Thyroid gland (tissue), 4 donors: ENCODE measurements at regions not wholly inside any gene's neighbourhood (a gene's known extent, or its start where the extent isn't known, plus 50 kb on each side); places are given as distances from the start of the nearest gene placed in this dataset.

Experiments
- DNase-seq, 2 donors: peaks; one replicate each; pipeline ENCODE4 v3.0.0-alpha.2; 2019
- H3K27ac ChIP-seq, 3 donors: fragments of 200-600 bp; sonication (generic); 1 replicate in 2 of 3; 2 replicates in 1 of 3; pipeline ENCODE4 v1.5.1; 2016 to 2019; ENCODE audit warnings: mild to moderate bottlenecking in 1 of 3, moderate library complexity in 1 of 3
- H3K27me3 ChIP-seq: fragments of 200-600 bp; sonication (generic); one replicate; pipeline ENCODE4 v1.5.1; 2019
- H3K36me3 ChIP-seq, 2 donors: fragments of 200-600 bp; sonication (generic); one replicate each; pipeline ENCODE4 v1.5.1; 2016 to 2019
- H3K4me1 ChIP-seq, 2 donors: fragments of 200-600 bp; sonication (generic); one replicate each; pipeline ENCODE4 v1.5.1; 2017 to 2019
- H3K4me3 ChIP-seq, 3 donors: fragments of 200-600 bp; sonication (generic); replicated peaks in 1 of 3; 1 replicate in 2 of 3; 2 replicates in 1 of 3; pipeline ENCODE4 v1.5.1; 2016; ENCODE audit warnings: mild to moderate bottlenecking in 1 of 3
- H3K9me3 ChIP-seq: fragments of 200-600 bp; sonication (generic); one replicate; pipeline ENCODE4 v1.5.1; 2017
- CTCF ChIP-seq, 6 experiments: fragments of 200-600 bp in 3 of 6; fragments of 450-650 bp in 3 of 6; sonication (generic) in 3 of 6; IDR thresholded peaks; one replicate each; pipeline ENCODE4 v1.5.1; 2016 to 2019; ENCODE audit warnings: antibody characterized with exemption in 6 of 6, mild to moderate bottlenecking in 2 of 6, inconsistent platforms in 1 of 6, moderate library complexity in 1 of 6
- POLR2A ChIP-seq, 2 donors: fragments of 450-650 bp; IDR thresholded peaks; one replicate each; pipeline ENCODE4 v1.6.1; 2017; ENCODE audit warnings: antibody characterized with exemption in 2 of 2, mild to moderate bottlenecking in 2 of 2, moderate library complexity in 1 of 2
- WGBS, 2 donors: methylation state at CpG; one replicate each; pipeline ENCODE4 v1.1.5; 2017; 5-methylcytosine and 5-hydroxymethylcytosine counted together
- intact Hi-C: fragments of 100-400 bp; cut with DNase I; formaldehyde crosslinking; loops from one replicate; pipeline ENCODE4 v1.15.1; 2023

- no peaks in the 10 kb centered on the region for H3K4me1 ChIP-seq
- no peaks in the 10 kb centered on the region for H3K27me3 ChIP-seq
- H3K9me3 ChIP-seq, result no peaks in the 10 kb centered on the region
- no peak for TF ChIP-seq CTCF (IDR thresholded peaks at IDR 0.05)
- no peak overlapping the region for H3K4me3 ChIP-seq
- intact Hi-C loops, result no loop called here
- no peak overlapping the region for H3K27ac ChIP-seq
- no peaks in the 10 kb centered on the region for H3K36me3 ChIP-seq
- no peak for DNase-seq
- 25 to 57% methylated on average over 1 of the region's 1 CpG for WGBS, 2 donors
Measured at GRCh38 chr2:123035541-123035940, 989.5 kb upstream of the CNTNAP5 start.

DNA sequence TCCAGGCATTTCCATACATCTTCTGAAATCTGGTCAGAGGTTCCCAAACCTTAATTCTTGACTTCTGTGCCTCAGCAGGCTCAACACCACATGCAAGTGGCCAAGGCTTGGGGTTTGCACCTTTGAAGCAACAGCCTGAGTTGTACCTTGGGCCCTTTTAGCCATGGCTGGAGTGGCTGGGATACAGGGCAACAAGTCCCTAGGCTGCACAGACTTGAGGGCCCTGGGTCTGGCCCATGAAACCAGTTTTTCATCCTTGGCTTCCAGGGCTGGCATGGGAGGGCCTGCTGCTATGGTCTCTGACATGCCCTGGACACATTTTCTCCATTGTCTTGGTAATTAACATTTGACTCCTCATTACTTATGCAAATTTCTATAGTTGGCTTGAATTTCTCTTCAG is 988.8 kb upstream of the CNTNAP5 start:
- Histone ChIP-seq H3K36me3 (no peaks in the 10 kb centered on the region), H3K27ac (no peak overlapping the region), H3K4me1 (no peaks in the 10 kb centered on the region), H3K9me3 (no peaks in the 10 kb centered on the region), H3K4me3 (no peak overlapping the region), H3K27me3 (no peaks in the 10 kb centered on the region)
- intact Hi-C loops, result no loop called here
- TF ChIP-seq POLR2A (IDR thresholded peaks at IDR 0.05) (no peak), CTCF (IDR thresholded peaks at IDR 0.05) (no peak)
- no peak for DNase-seq

GRCh38 chr2:123040506-123040905 is 984.6 kb upstream of the CNTNAP5 start:
- no peak overlapping the region for H3K27ac ChIP-seq
- H3K27me3 ChIP-seq, result no peaks in the 10 kb centered on the region
- no peak for TF ChIP-seq POLR2A (IDR thresholded peaks at IDR 0.05)
- TF ChIP-seq CTCF (IDR thresholded peaks at IDR 0.05), result no peak
- H3K4me1 ChIP-seq, result no peaks in the 10 kb centered on the region
- no peak overlapping the region for H3K4me3 ChIP-seq
- no peak for DNase-seq
- H3K9me3 ChIP-seq, result no peaks in the 10 kb centered on the region
- intact Hi-C loops, result no loop called here
- WGBS, 2 donors, result 92% methylated on average over 1 of the region's 1 CpG
- no peaks in the 10 kb centered on the region for H3K36me3 ChIP-seq

DNA sequence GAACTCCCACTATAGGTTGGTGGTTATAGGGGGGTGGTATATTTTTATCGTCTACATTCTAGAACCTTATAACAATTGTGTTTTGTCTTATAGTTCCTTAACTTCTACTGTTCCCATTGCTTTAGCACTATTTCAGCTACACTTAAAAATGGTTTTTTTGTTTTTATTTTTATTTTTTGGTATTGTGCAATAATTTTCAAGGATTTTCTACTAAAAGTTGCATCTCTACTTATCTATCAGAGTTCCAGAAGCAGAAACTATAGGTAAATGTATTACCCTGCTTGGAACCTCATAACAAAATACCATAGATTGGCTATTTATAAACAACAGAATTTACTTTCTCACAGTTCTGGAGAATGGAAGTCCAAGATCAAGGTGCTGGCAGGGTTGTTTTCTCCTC is 981.6 kb upstream of the CNTNAP5 start:
- WGBS, 2 donors, result 96 to 100% methylated on average over 1 of the region's 1 CpG
- H3K27ac ChIP-seq, result no peak overlapping the region
- TF ChIP-seq POLR2A (IDR thresholded peaks at IDR 0.05) (no peak), CTCF (IDR thresholded peaks at IDR 0.05) (no peak)
- H3K4me3 ChIP-seq, result no peak overlapping the region
- H3K4me1 ChIP-seq, result no peaks in the 10 kb centered on the region
- intact Hi-C loops, result no loop called here
- H3K36me3 ChIP-seq, result no peaks in the 10 kb centered on the region
- H3K9me3 ChIP-seq, result no peaks in the 10 kb centered on the region
- DNase-seq, result no peak
- no peaks in the 10 kb centered on the region for H3K27me3 ChIP-seq

- Histone ChIP-seq H3K27ac (no peak overlapping the region), H3K4me3 (no peak overlapping the region), H3K36me3 (no peaks in the 10 kb centered on the region), H3K4me1 (no peaks in the 10 kb centered on the region), H3K27me3 (no peaks in the 10 kb centered on the region), H3K9me3 (no peaks in the 10 kb centered on the region)
- TF ChIP-seq CTCF (IDR thresholded peaks at IDR 0.05) (no peak), POLR2A (IDR thresholded peaks at IDR 0.05) (no peak)
- DNase-seq, result no peak
- 84 to 85% methylated on average over 3 of the region's 3 CpGs for WGBS, 2 donors
- intact Hi-C loops, result no loop called here
Measured at GRCh38 chr2:123045713-123046112, 979.4 kb upstream of the CNTNAP5 start.
